G401.6 (cell line): ENCODE measurements at regions not wholly inside any gene's neighbourhood (a gene's known extent, or its start where the extent isn't known, plus 50 kb on each side); places are given as distances from the start of the nearest gene placed in this dataset.

Experiments used
- FAIRE-seq: peaks from 2 replicates; lab custom pipeline; 2012; peaks lifted over from hg19 to GRCh38; lab: Jason Lieb, UNC

- FAIRE-seq = no peak
These were observed 246.9 kb downstream of the UBE3D start for GRCh38 chr6:82818727-82819126.

- FAIRE-seq = no peak
These were observed 242.3 kb downstream of the UBE3D start for GRCh38 chr6:82823361-82823760.

GRCh38 chr6:82832811-82833210 is 232.8 kb downstream of the UBE3D start:
- no peak for FAIRE-seq

- FAIRE-seq = no peak
These were observed 232.2 kb downstream of the UBE3D start for GRCh38 chr6:82833481-82833880.

GRCh38 chr6:82836022-82836575 is 229.5 kb downstream of the UBE3D start:
- no peak for FAIRE-seq

- no peak for FAIRE-seq
These were observed 225.1 kb downstream of the UBE3D start for GRCh38 chr6:82840571-82840970.

- FAIRE-seq = no peak
These were observed 224.3 kb downstream of the UBE3D start for GRCh38 chr6:82841309-82841708.
